H9 (cell line): ENCODE measurements at regions not wholly inside any gene's neighbourhood (a gene's known extent, or its start where the extent isn't known, plus 50 kb on each side); places are given as distances from the start of the nearest gene placed in this dataset.
"Not testable (repeated sequence)": the region's sequence is repeated elsewhere in the genome, so short reads cannot be mapped to it uniquely, and the experiment has no call there.

Source experiments
- DNase-seq: peaks from one replicate; pipeline ENCODE4 v3.0.0-alpha.2; 2017
- H2AFZ ChIP-seq: one replicate; pipeline ENCODE4 v1.6.1; 2013; ENCODE audit warnings: mild to moderate bottlenecking, low read length, control low read depth, moderate library complexity
- H2AK5ac ChIP-seq: 2 replicates; pipeline ENCODE4 v1.6.1; 2013; ENCODE audit warnings: low read length, control low read depth, mixed read lengths; ENCODE audit not compliant: insufficient read length
- H2BK120ac ChIP-seq: one replicate; pipeline ENCODE4 v1.6.1; 2013; ENCODE audit warnings: low read depth, mild to moderate bottlenecking, low read length, control low read depth, inconsistent platforms; ENCODE audit not compliant: poor library complexity, severe bottlenecking
- H2BK12ac ChIP-seq: 2 replicates; pipeline ENCODE4 v1.6.1; 2013; ENCODE audit warnings: low read length, control low read depth, mixed read lengths, low read depth; ENCODE audit not compliant: insufficient read length
- H2BK15ac ChIP-seq: 2 replicates; pipeline ENCODE4 v1.6.1; 2013; ENCODE audit warnings: low read depth, low read length, control low read depth
- H2BK20ac ChIP-seq: one replicate; pipeline ENCODE4 v1.6.1; 2013; ENCODE audit warnings: low read depth, mild to moderate bottlenecking, low read length, control low read depth, inconsistent platforms; ENCODE audit not compliant: poor library complexity, severe bottlenecking
- H2BK5ac ChIP-seq: 2 replicates; pipeline ENCODE4 v1.6.1; 2013; ENCODE audit warnings: low read length, control low read depth, mixed read lengths; ENCODE audit not compliant: insufficient read length
- H3K14ac ChIP-seq: 2 replicates; pipeline ENCODE4 v1.6.1; 2013; ENCODE audit warnings: low read length, control low read depth; ENCODE audit not compliant: insufficient read depth
- H3K18ac ChIP-seq: 2 replicates; pipeline ENCODE4 v1.6.1; 2013; ENCODE audit warnings: low read depth, mild to moderate bottlenecking, mixed read lengths, low read length, control low read depth; ENCODE audit not compliant: insufficient read length
- H3K23ac ChIP-seq: 2 replicates; pipeline ENCODE4 v1.6.1; 2013; ENCODE audit warnings: low read length, control low read depth, mixed read lengths, low read depth; ENCODE audit not compliant: insufficient read length
- H3K23me2 ChIP-seq: 2 replicates; pipeline ENCODE4 v1.6.1; 2013; ENCODE audit warnings: low read depth, mild to moderate bottlenecking, mixed read lengths, low read length, control low read depth; ENCODE audit not compliant: insufficient read length, poor library complexity, severe bottlenecking
- H3K27ac ChIP-seq: 2 replicates; pipeline ENCODE4 v1.5.1; 2013; ENCODE audit warnings: low read length, control low read depth, mixed read lengths, low read depth; ENCODE audit not compliant: insufficient read length
- H3K27me3 ChIP-seq: 2 replicates; pipeline ENCODE4 v1.6.1; 2013; ENCODE audit warnings: low read length, control low read depth, inconsistent platforms; ENCODE audit not compliant: insufficient read depth
- H3K4ac ChIP-seq: 2 replicates; pipeline ENCODE4 v1.6.1; 2013; ENCODE audit warnings: low read depth, mild to moderate bottlenecking, control low read depth, inconsistent platforms, low read length, moderate library complexity
- H3K4me1 ChIP-seq: 2 replicates; pipeline ENCODE4 v1.6.1; 2013; ENCODE audit warnings: low read length, control low read depth, inconsistent platforms; ENCODE audit not compliant: insufficient read depth
- H3K4me2 ChIP-seq: 2 replicates; pipeline ENCODE4 v1.6.1; 2013; ENCODE audit warnings: low read length, control low read depth, mixed read lengths; ENCODE audit not compliant: insufficient read length, insufficient read depth
- H3K56ac ChIP-seq: 2 replicates; pipeline ENCODE4 v1.6.1; 2013; ENCODE audit warnings: low read depth, mild to moderate bottlenecking, mixed read lengths, low read length, control low read depth; ENCODE audit not compliant: insufficient read length
- H3K79me1 ChIP-seq: 2 replicates; pipeline ENCODE4 v1.6.1; 2013; ENCODE audit warnings: low read depth, mild to moderate bottlenecking, moderate library complexity, low read length, control low read depth, inconsistent platforms; ENCODE audit not compliant: insufficient read depth, poor library complexity, severe bottlenecking
- H3K79me2 ChIP-seq: 2 replicates; pipeline ENCODE4 v1.6.1; 2013; ENCODE audit warnings: low read length, control low read depth, inconsistent platforms; ENCODE audit not compliant: insufficient read depth
- H3K9ac ChIP-seq: 2 replicates; pipeline ENCODE4 v1.6.1; 2013; ENCODE audit warnings: low read length, control low read depth, mixed read lengths; ENCODE audit not compliant: insufficient read length; ENCODE audit errors: extremely low read depth
- H3K9me3 ChIP-seq: one replicate; pipeline ENCODE4 v1.6.1; 2013; ENCODE audit warnings: low read depth, low read length, inconsistent platforms; ENCODE audit not compliant: control insufficient read depth
- H3T11ph ChIP-seq: one replicate; pipeline ENCODE4 v1.6.1; 2013; ENCODE audit warnings: mild to moderate bottlenecking, low read length, control low read depth, inconsistent platforms
- H4K20me1 ChIP-seq: one replicate; pipeline ENCODE4 v1.6.1; 2013; ENCODE audit not compliant: control insufficient read depth, insufficient read length, insufficient read depth
- H4K5ac ChIP-seq: 2 replicates; pipeline ENCODE4 v1.6.1; 2013; ENCODE audit warnings: low read depth, mild to moderate bottlenecking, mixed read lengths, low read length, control low read depth; ENCODE audit not compliant: insufficient read length
- H4K8ac ChIP-seq: replicated peaks from 2 replicates; pipeline ENCODE4 v1.6.1; 2013; ENCODE audit warnings: low read length, control low read depth, mixed read lengths, low read depth; ENCODE audit not compliant: insufficient read length
- H4K91ac ChIP-seq: 2 replicates; pipeline ENCODE4 v1.6.1; 2013; ENCODE audit warnings: low read depth, mild to moderate bottlenecking, moderate library complexity, mixed read lengths, low read length, control low read depth; ENCODE audit not compliant: insufficient read length
- H3K27ac Mint-ChIP-seq, 3 experiments: 2 replicates in 2 of 3; 3 replicates in 1 of 3; pipeline ENCODE4 v1.8.0; 2020 to 2021; ENCODE audit warnings: mixed read lengths in 3 of 3, mild to moderate bottlenecking in 1 of 3, moderate library complexity in 1 of 3
- H3K27me3 Mint-ChIP-seq: 2 replicates; pipeline ENCODE4 v1.8.0; 2021; ENCODE audit warnings: low read depth, mild to moderate bottlenecking, moderate library complexity, mixed read lengths
- H3K36me3 Mint-ChIP-seq, 3 experiments: 2 replicates in 2 of 3; 3 replicates in 1 of 3; pipeline ENCODE4 v1.8.0; 2020 to 2021; ENCODE audit warnings: low read depth in 3 of 3, mixed read lengths in 3 of 3; ENCODE audit not compliant: insufficient read depth in 1 of 3
- H3K4me1 Mint-ChIP-seq, 2 experiments: 2 replicates each; pipeline ENCODE4 v1.8.0; 2020; ENCODE audit warnings: mixed read lengths in 2 of 2
- H3K4me3 Mint-ChIP-seq, 2 experiments: 2 replicates in 1 of 2; 3 replicates in 1 of 2; pipeline ENCODE4 v1.8.0; 2020 to 2021; ENCODE audit warnings: mild to moderate bottlenecking in 2 of 2, mixed read lengths in 2 of 2, moderate library complexity in 1 of 2
- H3K9me3 Mint-ChIP-seq, 2 experiments: 2 replicates in 1 of 2; 3 replicates in 1 of 2; pipeline ENCODE4 v1.8.0; 2020; ENCODE audit warnings: mild to moderate bottlenecking in 2 of 2, mixed read lengths in 2 of 2, moderate library complexity in 1 of 2
- CTCF ChIP-seq: fragments of 200-600 bp; sonication (generic); conservative IDR thresholded peaks from 3 replicates; pipeline ENCODE4 v1.8.0; 2021; ENCODE audit warnings: antibody characterized with exemption, mild to moderate bottlenecking
- WGBS: extraction: QIAGEN DNeasy Blood & Tissue Kit; methylation state at CpG from one replicate; pipeline ENCODE4 v1.1.7; 2013; ENCODE audit warnings: missing lambda C conversion rate, low lambda C conversion rate, mixed read lengths; ENCODE audit not compliant: insufficient read length; ENCODE audit errors: extremely low coverage; 5-methylcytosine and 5-hydroxymethylcytosine counted together

- no CpG with 5 or more reads among the region's 19 CpGs for WGBS
- Histone ChIP-seq H2AK5ac (no peak overlapping the region), H3K23me2 (no peaks in the 10 kb centered on the region), H3K23ac (no peak overlapping the region), H2BK15ac (no peak overlapping the region), H3K4me2 (no peak overlapping the region), H4K20me1 (no peaks in the 10 kb centered on the region), H4K91ac (no peak overlapping the region), H3K9ac (no peak overlapping the region), H3T11ph (no peak overlapping the region), H3K79me1 (no peaks in the 10 kb centered on the region), H3K4ac (no peak overlapping the region), H4K8ac (no peak overlapping the region), H3K18ac (no peak overlapping the region), H3K79me2 (no peaks in the 10 kb centered on the region), H2BK12ac (no peak overlapping the region), H2BK20ac (no peak overlapping the region), H4K5ac (no peak overlapping the region), H3K9me3 (peaks cover 6% of the 10 kb centered on the region), H2AFZ (no peak overlapping the region), H3K4me1 (no peaks in the 10 kb centered on the region), H3K27me3 (no peaks in the 10 kb centered on the region), H3K14ac (no peak overlapping the region), H3K27ac (no peak overlapping the region), H2BK120ac (no peak overlapping the region), H2BK5ac (no peak overlapping the region), H3K56ac (no peak overlapping the region)
- DNase-seq: no peak
- H3K9me3 Mint-ChIP-seq: peaks cover 26 to 31% of the 10 kb centered on the region in 2 experiments
- H3K4me1 Mint-ChIP-seq: peaks cover 0 to under 1% of the 10 kb centered on the region in 2 experiments; a peak in 2 of 4 replicates
- no peak for TF ChIP-seq CTCF
- H3K27me3 Mint-ChIP-seq: peaks cover 2% of the 10 kb centered on the region
- H3K4me3 Mint-ChIP-seq: no peak overlapping the region; a peak in 1 of 5 replicates
- H3K36me3 Mint-ChIP-seq: peaks cover 5 to 13% (median 9%) of the 10 kb centered on the region in 3 experiments; a peak in 6 of 7 replicates
- no peak overlapping the region for H3K27ac Mint-ChIP-seq
These were observed 106.2 kb downstream of the ERMARD start for GRCh38 chr6:169857343-169858292.

- H3K4me1 Mint-ChIP-seq, DNase-seq, H4K20me1 ChIP-seq, H2BK120ac ChIP-seq, H3K27ac Mint-ChIP-seq, H3K23me2 ChIP-seq, H3K4me3 Mint-ChIP-seq, H2BK12ac ChIP-seq, H3K9me3 ChIP-seq, H3K4ac ChIP-seq, H3K27ac ChIP-seq, H2BK15ac ChIP-seq, H2BK20ac ChIP-seq, H3K4me2 ChIP-seq, H2AFZ ChIP-seq, H3K18ac ChIP-seq, H3K79me1 ChIP-seq, H3K9ac ChIP-seq, H3K27me3 Mint-ChIP-seq, H4K91ac ChIP-seq, H3K23ac ChIP-seq, H3T11ph ChIP-seq, H3K14ac ChIP-seq, H4K8ac ChIP-seq, H3K27me3 ChIP-seq, H3K56ac ChIP-seq, H3K4me1 ChIP-seq, H3K79me2 ChIP-seq, H2AK5ac ChIP-seq, H2BK5ac ChIP-seq, H4K5ac ChIP-seq: not testable (repeated sequence)
- H3K36me3 Mint-ChIP-seq: peaks cover 5 to 13% (median 9%) of the 10 kb centered on the region in 3 experiments; a peak in 6 of 7 replicates
- peaks cover 26 to 31% of the 10 kb centered on the region in 2 experiments for H3K9me3 Mint-ChIP-seq
- no CpG with 5 or more reads among the region's 49 CpGs for WGBS
These were observed 105.3 kb downstream of the ERMARD start for GRCh38 chr6:169856442-169857342.
